Hepatocyte (in vitro differentiated cells): ENCODE measurements at regions not wholly inside any gene's neighbourhood (a gene's known extent, or its start where the extent isn't known, plus 50 kb on each side); places are given as distances from the start of the nearest gene placed in this dataset.

Experiments
- DNase-seq: peaks from one replicate; pipeline ENCODE4 v3.0.0-alpha.2; 2016; ENCODE audit warnings: low spot score
- H2AFZ ChIP-seq: fragments of 200-600 bp; sonication (generic); 2 replicates; pipeline ENCODE4 v1.6.0; 2016; ENCODE audit warnings: antibody characterized with exemption, mild to moderate bottlenecking
- H3K27ac ChIP-seq: fragments of 200-600 bp; sonication (generic); 2 replicates; pipeline ENCODE4 v1.5.1; 2016; ENCODE audit warnings: mild to moderate bottlenecking
- H3K27me3 ChIP-seq: fragments of 200-600 bp; sonication (generic); 2 replicates; pipeline ENCODE4 v1.6.1; 2016
- H3K36me3 ChIP-seq: fragments of 200-600 bp; sonication (generic); replicated peaks from 2 replicates; pipeline ENCODE4 v1.5.1; 2016; ENCODE audit warnings: low read depth; ENCODE audit not compliant: insufficient read depth
- H3K4me1 ChIP-seq: fragments of 200-600 bp; sonication (generic); 2 replicates; pipeline ENCODE4 v1.5.1; 2016; ENCODE audit warnings: mild to moderate bottlenecking, moderate library complexity; ENCODE audit not compliant: insufficient read depth
- H3K4me2 ChIP-seq: fragments of 200-600 bp; sonication (generic); 2 replicates; pipeline ENCODE4 v1.6.0; 2016
- H3K4me3 ChIP-seq: fragments of 200-600 bp; sonication (generic); 2 replicates; pipeline ENCODE4 v1.5.1; 2016; ENCODE audit warnings: mild to moderate bottlenecking
- H3K79me2 ChIP-seq: fragments of 200-600 bp; sonication (generic); 2 replicates; pipeline ENCODE4 v1.6.0; 2017; ENCODE audit warnings: mild to moderate bottlenecking
- H3K9me2 ChIP-seq: fragments of 200-600 bp; sonication (generic); replicated peaks from 2 replicates; pipeline ENCODE4 v1.6.0; 2017; ENCODE audit warnings: mild to moderate bottlenecking; ENCODE audit not compliant: insufficient read depth
- H3K9me3 ChIP-seq: fragments of 200-600 bp; sonication (generic); 2 replicates; pipeline ENCODE4 v1.5.1; 2016; ENCODE audit warnings: low read depth, mild to moderate bottlenecking
- H4K20me1 ChIP-seq: fragments of 200-600 bp; sonication (generic); 2 replicates; pipeline ENCODE4 v1.6.0; 2016; ENCODE audit warnings: mild to moderate bottlenecking; ENCODE audit not compliant: insufficient read depth, poor library complexity, severe bottlenecking
- CTCF ChIP-seq: fragments of 200-600 bp; sonication (generic); IDR thresholded peaks from 2 replicates; pipeline ENCODE4 v1.5.1; 2016; ENCODE audit warnings: antibody characterized with exemption, mild to moderate bottlenecking; ENCODE audit not compliant: poor library complexity
- EZH2 ChIP-seq: fragments of 200-600 bp; sonication (generic); IDR thresholded peaks from 2 replicates; pipeline ENCODE4 v1.6.1; 2016; ENCODE audit warnings: antibody characterized with exemption, mild to moderate bottlenecking, borderline replicate concordance
- EZH2phosphoT487 ChIP-seq: fragments of 200-600 bp; sonication (generic); IDR thresholded peaks from one replicate; pipeline ENCODE4 v1.6.1; 2018; ENCODE audit warnings: antibody characterized with exemption, mild to moderate bottlenecking, low read depth, moderate library complexity; ENCODE audit not compliant: unreplicated experiment, severe bottlenecking
- WGBS: methylation state at CpG from one replicate; pipeline ENCODE4 v1.1.6; 2016; ENCODE audit warnings: low lambda C conversion rate; ENCODE audit errors: missing lambda C conversion rate; 5-methylcytosine and 5-hydroxymethylcytosine counted together

- no peaks in the 10 kb centered on the region for H3K9me2 ChIP-seq
- H2AFZ ChIP-seq, result no peak overlapping the region
- no peaks in the 10 kb centered on the region for H4K20me1 ChIP-seq
- no peaks in the 10 kb centered on the region for H3K36me3 ChIP-seq
- no peak for TF ChIP-seq EZH2phosphoT487
- no peak overlapping the region for H3K4me2 ChIP-seq
- no peaks in the 10 kb centered on the region for H3K9me3 ChIP-seq
- no peak overlapping the region for H3K27ac ChIP-seq
- H3K79me2 ChIP-seq, result no peaks in the 10 kb centered on the region
- DNase-seq, result no peak
- no peaks in the 10 kb centered on the region for H3K27me3 ChIP-seq
- H3K4me3 ChIP-seq, result no peak overlapping the region
- WGBS, result 100% methylated on average over 1 of the region's 1 CpG
- peaks cover under 1% of the 10 kb centered on the region for H3K4me1 ChIP-seq
Observed at GRCh38 chr13:79913141-79913827, 427.6 kb downstream of the SPRY2 start.

- Histone ChIP-seq H3K4me3 (no peak overlapping the region), H3K36me3 (no peaks in the 10 kb centered on the region), H3K9me2 (no peaks in the 10 kb centered on the region), H4K20me1 (no peaks in the 10 kb centered on the region), H3K9me3 (no peaks in the 10 kb centered on the region), H3K4me2 (no peak overlapping the region), H3K27ac (no peak overlapping the region), H2AFZ (no peak overlapping the region), H3K27me3 (no peaks in the 10 kb centered on the region), H3K4me1 (no peaks in the 10 kb centered on the region), H3K79me2 (no peaks in the 10 kb centered on the region)
- no peak for DNase-seq
- TF ChIP-seq EZH2phosphoT487 (no peak), EZH2 (no peak), CTCF (no peak)
- 80% methylated on average over 3 of the region's 3 CpGs for WGBS
Observed at GRCh38 chr13:79912403-79912802, 428.5 kb downstream of the SPRY2 start.

- Histone ChIP-seq H4K20me1 (no peaks in the 10 kb centered on the region), H2AFZ (no peak overlapping the region), H3K9me2 (no peaks in the 10 kb centered on the region), H3K4me2 (no peak overlapping the region), H3K9me3 (no peaks in the 10 kb centered on the region), H3K27me3 (no peaks in the 10 kb centered on the region), H3K4me1 (no peaks in the 10 kb centered on the region), H3K27ac (no peak overlapping the region), H3K4me3 (no peak overlapping the region), H3K79me2 (no peaks in the 10 kb centered on the region), H3K36me3 (no peaks in the 10 kb centered on the region)
- no peak for DNase-seq
- TF ChIP-seq EZH2phosphoT487, result no peak
- TF ChIP-seq EZH2, result no peak
- no peak for TF ChIP-seq CTCF
- WGBS, result 62% methylated on average over 5 of the region's 5 CpGs
Observed at GRCh38 chr13:79910875-79911540, 429.9 kb downstream of the SPRY2 start.

- Histone ChIP-seq H3K79me2 (no peaks in the 10 kb centered on the region), H3K27me3 (no peaks in the 10 kb centered on the region), H3K27ac (no peak overlapping the region), H2AFZ (no peak overlapping the region), H4K20me1 (no peaks in the 10 kb centered on the region), H3K36me3 (no peaks in the 10 kb centered on the region), H3K4me2 (no peak overlapping the region), H3K4me3 (no peak overlapping the region), H3K9me2 (no peaks in the 10 kb centered on the region), H3K4me1 (no peaks in the 10 kb centered on the region), H3K9me3 (no peaks in the 10 kb centered on the region)
- DNase-seq, result no peak
- 96% methylated on average over 2 of the region's 2 CpGs for WGBS
- no peak for TF ChIP-seq EZH2phosphoT487
- no peak for TF ChIP-seq EZH2
- no peak for TF ChIP-seq CTCF
Observed at GRCh38 chr13:79909644-79910043, 428.7 kb downstream of the NDFIP2 start.
